IMR-90 (cell line): ENCODE measurements at regions not wholly inside any gene's neighbourhood (a gene's known extent, or its start where the extent isn't known, plus 50 kb on each side); places are given as distances from the start of the nearest gene placed in this dataset.

ENCODE experiments used
- ATAC-seq: fragments of 200-7000 bp; cut with Tn5 transposase; 2 replicates; pipeline ENCODE4 v1.9.1; 2020; ENCODE audit warnings: low read depth, mild to moderate bottlenecking, moderate library complexity
- BruUV-seq: library from RNA; stranded (reverse); fragments of 400-500 nt; replicated peaks from 2 replicates; lab custom pipeline; 2021; lab: Mats Ljungman, UMichigan
- CTCF ChIA-PET: fragments of 300-600 bp; formaldehyde crosslinking; extraction: SDS; loops from one replicate; lab custom pipeline; 2021; ENCODE audit warnings: antibody characterized with exemption; lab: Yijun Ruan, JAX
- POLR2A ChIA-PET: fragments of 300-600 bp; sonication (Branson Sonifier 250); formaldehyde crosslinking; loops from one replicate; lab custom pipeline; 2022; ENCODE audit warnings: antibody characterized with exemption; ENCODE audit not compliant: unreplicated experiment; lab: Charles Lee
- DNase-seq: peaks from one replicate; pipeline ENCODE4 v3.0.0; 2013
- H2AFZ ChIP-seq: replicated peaks from 2 replicates; pipeline ENCODE3; 2013; ENCODE audit warnings: low read length, mild to moderate bottlenecking; ENCODE audit not compliant: poor library complexity
- H2AK5ac ChIP-seq: 2 replicates; pipeline ENCODE4 v1.6.1; 2013; ENCODE audit warnings: low read depth, low read length, inconsistent platforms
- H2AK9ac ChIP-seq: replicated peaks from 2 replicates; pipeline ENCODE3; 2013; ENCODE audit warnings: mild to moderate bottlenecking, low read depth, low read length, moderate library complexity; ENCODE audit not compliant: poor library complexity
- H2BK120ac ChIP-seq: 2 replicates; pipeline ENCODE4 v1.6.1; 2013; ENCODE audit warnings: low read depth, low read length, inconsistent platforms
- H2BK15ac ChIP-seq: 3 replicates; pipeline ENCODE4 v1.6.1; 2013; ENCODE audit warnings: low read depth, low read length, inconsistent platforms
- H2BK20ac ChIP-seq: 2 replicates; pipeline ENCODE4 v1.6.1; 2013; ENCODE audit warnings: low read depth, mild to moderate bottlenecking, inconsistent platforms, low read length, moderate library complexity
- H2BK5ac ChIP-seq: 2 replicates; pipeline ENCODE4 v1.6.1; 2013; ENCODE audit warnings: mild to moderate bottlenecking, low read depth, low read length, inconsistent platforms; ENCODE audit not compliant: poor library complexity, severe bottlenecking
- H3K14ac ChIP-seq: replicated peaks from 2 replicates; pipeline ENCODE4 v1.6.1; 2013; ENCODE audit warnings: low read depth, low read length, inconsistent platforms
- H3K18ac ChIP-seq: 2 replicates; pipeline ENCODE4 v1.6.1; 2013; ENCODE audit warnings: low read depth, low read length, control low read depth
- H3K23ac ChIP-seq: 2 replicates; pipeline ENCODE4 v1.6.1; 2013; ENCODE audit warnings: low read depth, low read length, inconsistent platforms
- H3K27ac ChIP-seq: 2 replicates; pipeline ENCODE4 v1.5.1; 2013; ENCODE audit warnings: mild to moderate bottlenecking, control low read depth, low read length; ENCODE audit not compliant: insufficient read depth
- H3K27me3 ChIP-seq: 2 replicates; pipeline ENCODE4 v1.6.1; 2013; ENCODE audit warnings: low read length; ENCODE audit not compliant: control insufficient read depth, insufficient read depth
- H3K36me3 ChIP-seq: 2 replicates; pipeline ENCODE4 v1.6.1; 2013; ENCODE audit warnings: low read length, mixed read lengths; ENCODE audit not compliant: control insufficient read depth, insufficient read depth
- H3K4ac ChIP-seq: 2 replicates; pipeline ENCODE4 v1.6.1; 2013; ENCODE audit warnings: low read depth, low read length, inconsistent platforms
- H3K4me1 ChIP-seq: 2 replicates; pipeline ENCODE4 v1.6.1; 2013; ENCODE audit warnings: low read length, mixed read lengths; ENCODE audit not compliant: control insufficient read depth, insufficient read depth
- H3K4me2 ChIP-seq: 2 replicates; pipeline ENCODE4 v1.6.1; 2013; ENCODE audit warnings: low read depth, mild to moderate bottlenecking, control low read depth, low read length, moderate library complexity
- H3K4me3 ChIP-seq: 2 replicates; pipeline ENCODE4 v1.5.1; 2013; ENCODE audit warnings: low read depth, mild to moderate bottlenecking, control low read depth, low read length, moderate library complexity; ENCODE audit not compliant: insufficient read depth
- H3K56ac ChIP-seq: 2 replicates; pipeline ENCODE4 v1.6.1; 2013; ENCODE audit warnings: low read length, inconsistent platforms; ENCODE audit not compliant: insufficient read depth; ENCODE audit errors: extremely low read depth
- H3K79me1 ChIP-seq, 2 experiments: 2 replicates each; pipeline ENCODE4 v1.6.1; 2013; ENCODE audit warnings: low read length in 2 of 2, inconsistent platforms in 1 of 2, low read depth in 1 of 2
- H3K9ac ChIP-seq: 2 replicates; pipeline ENCODE4 v1.6.1; 2013; ENCODE audit warnings: low read depth, low read length, control low read depth
- H3K9me1 ChIP-seq: 2 replicates; pipeline ENCODE4 v1.6.1; 2013; ENCODE audit warnings: low read length, inconsistent platforms; ENCODE audit not compliant: insufficient read depth
- H3K9me3 ChIP-seq: 2 replicates; pipeline ENCODE4 v1.6.1; 2013; ENCODE audit warnings: low read length; ENCODE audit not compliant: control insufficient read depth, insufficient read depth
- H4K20me1 ChIP-seq: 2 replicates; pipeline ENCODE4 v1.6.1; 2013; ENCODE audit warnings: low read length, inconsistent platforms; ENCODE audit not compliant: insufficient read depth
- H4K5ac ChIP-seq: 2 replicates; pipeline ENCODE4 v1.6.1; 2013; ENCODE audit warnings: mild to moderate bottlenecking, low read depth, low read length, control low read depth
- H4K8ac ChIP-seq, 2 experiments: 2 replicates each; pipeline ENCODE4 v1.6.1; 2013; ENCODE audit warnings: low read depth in 2 of 2, low read length in 2 of 2, control low read depth in 1 of 2, inconsistent platforms in 1 of 2
- H4K91ac ChIP-seq: 2 replicates; pipeline ENCODE4 v1.6.1; 2013; ENCODE audit warnings: low read depth, low read length, inconsistent platforms; ENCODE audit not compliant: insufficient read depth
- BHLHE40 ChIP-seq: fragments of 150-350 bp; IDR thresholded peaks from 2 replicates; pipeline ENCODE4 v1.6.1; 2016; ENCODE audit warnings: mild to moderate bottlenecking, low read depth, low read length
- NFE2L2 ChIP-seq: fragments of 150-350 bp; IDR thresholded peaks from 2 replicates; pipeline ENCODE4 v1.6.1; 2016; ENCODE audit warnings: low read depth, mild to moderate bottlenecking, low read length
- RCOR1 ChIP-seq: IDR thresholded peaks from 2 replicates; pipeline ENCODE4 v1.6.1; 2012; ENCODE audit warnings: mild to moderate bottlenecking, low read length, improper control_type of control experiment; ENCODE audit not compliant: insufficient replicate concordance
- WGBS, 2 experiments: methylation state at CpG; one replicate each; pipeline versions ENCODE4 v1.1.5 to v1.1.7; 2013; ENCODE audit warnings: missing lambda C conversion rate in 2 of 2; ENCODE audit not compliant: insufficient read length in 1 of 2; ENCODE audit errors: extremely low coverage in 2 of 2; 5-methylcytosine and 5-hydroxymethylcytosine counted together
- dilution Hi-C: fragments of 300-500 bp; cut with HindIII; formaldehyde crosslinking; loops from one replicate; pipeline ENCODE4 v1.14.3; 2018; ENCODE audit warnings: low sequenced_read_pairs; ENCODE audit not compliant: unreplicated experiment
- in situ Hi-C: fragments of 300-500 bp; cut with MboI; formaldehyde crosslinking; loops from 3 replicates; pipeline ENCODE4 v1.14.3; 2019; ENCODE audit warnings: low sequenced_read_pairs, inconsistent platforms, mixed read lengths
- intact Hi-C: fragments of 100-400 bp; cut with micrococcal nuclease; formaldehyde crosslinking; loops from 2 replicates; pipeline ENCODE4 v1.10.0; 2022
- TF ChIP-seq, protein P1 (sequence below): fragments of 150-350 bp; IDR thresholded peaks from 2 replicates; pipeline ENCODE4 v1.6.1; 2016; ENCODE audit warnings: low read depth, mild to moderate bottlenecking, low read length, moderate library complexity, borderline replicate concordance

DNA sequence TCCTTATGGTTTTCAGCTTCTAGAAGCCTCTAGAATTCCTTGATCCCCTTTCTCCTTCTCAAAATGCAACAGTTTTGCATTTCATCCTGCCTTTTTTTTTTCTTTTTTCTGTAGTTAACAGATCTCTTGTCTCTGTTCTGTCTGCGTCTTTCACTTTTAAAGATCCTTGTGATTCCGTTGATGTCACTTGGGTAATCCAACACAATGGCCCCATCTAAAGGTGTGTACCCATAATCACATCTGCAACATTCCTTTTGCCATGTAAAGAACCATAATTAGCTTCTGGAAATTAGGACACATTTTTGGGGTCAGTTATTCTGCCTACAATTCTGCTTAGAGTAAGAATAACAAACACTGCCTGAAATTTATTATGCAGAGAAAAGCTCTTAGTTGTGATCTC is 1180.9 kb upstream of the ADGRL3 start:
- H2AK9ac ChIP-seq: no peak overlapping the region
- no TSS peak for BruUV-seq
- H3K79me1 ChIP-seq: no peaks in the 10 kb centered on the region
- in situ Hi-C loops (no loop called here), intact Hi-C loops (no loop called here), dilution Hi-C loops (no loop called here)
- ChIA-PET CTCF (no interaction called here), POLR2A (no interaction called here)
- H3K27me3 ChIP-seq: no peaks in the 10 kb centered on the region
- H2BK5ac ChIP-seq: no peak overlapping the region
- H4K20me1 ChIP-seq: no peaks in the 10 kb centered on the region
- H4K8ac ChIP-seq: no peak overlapping the region
- H3K4me2 ChIP-seq: no peak overlapping the region
- H2AFZ ChIP-seq: no peak overlapping the region
- no peaks in the 10 kb centered on the region for H3K9me3 ChIP-seq
- no peak overlapping the region for H4K5ac ChIP-seq
- H2BK15ac ChIP-seq: no peak overlapping the region
- no peaks in the 10 kb centered on the region for H3K9me1 ChIP-seq
- no peak for TF ChIP-seq NFE2L2
- TF ChIP-seq, protein P1, sequence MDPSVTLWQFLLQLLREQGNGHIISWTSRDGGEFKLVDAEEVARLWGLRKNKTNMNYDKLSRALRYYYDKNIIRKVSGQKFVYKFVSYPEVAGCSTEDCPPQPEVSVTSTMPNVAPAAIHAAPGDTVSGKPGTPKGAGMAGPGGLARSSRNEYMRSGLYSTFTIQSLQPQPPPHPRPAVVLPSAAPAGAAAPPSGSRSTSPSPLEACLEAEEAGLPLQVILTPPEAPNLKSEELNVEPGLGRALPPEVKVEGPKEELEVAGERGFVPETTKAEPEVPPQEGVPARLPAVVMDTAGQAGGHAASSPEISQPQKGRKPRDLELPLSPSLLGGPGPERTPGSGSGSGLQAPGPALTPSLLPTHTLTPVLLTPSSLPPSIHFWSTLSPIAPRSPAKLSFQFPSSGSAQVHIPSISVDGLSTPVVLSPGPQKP: no peak
- TF ChIP-seq BHLHE40: no peak
- no peak for TF ChIP-seq RCOR1
- no peak overlapping the region for H3K56ac ChIP-seq
- H4K91ac ChIP-seq: no peak overlapping the region
- no peak overlapping the region for H2BK120ac ChIP-seq
- no peak overlapping the region for H3K4ac ChIP-seq
- no peak overlapping the region for H3K14ac ChIP-seq
- H3K18ac ChIP-seq: no peak overlapping the region
- DNase-seq (no peak), ATAC-seq (no peak)
- H2AK5ac ChIP-seq: no peak overlapping the region
- H3K4me3 ChIP-seq: no peak overlapping the region
- H3K9ac ChIP-seq: no peak overlapping the region
- no peak overlapping the region for H3K27ac ChIP-seq
- H3K4me1 ChIP-seq: no peaks in the 10 kb centered on the region
- no CpG with 5 or more reads among the region's 2 CpGs for WGBS, 2 experiments
- H2BK20ac ChIP-seq: no peak overlapping the region
- H3K23ac ChIP-seq: no peak overlapping the region
- no peaks in the 10 kb centered on the region for H3K36me3 ChIP-seq
